HCT116 (cell line): ENCODE measurements at regions not wholly inside any gene's neighbourhood (a gene's known extent, or its start where the extent isn't known, plus 50 kb on each side); places are given as distances from the start of the nearest gene placed in this dataset.

Experiments
- ATAC-seq: fragments of 200-7000 bp; cut with Tn5 transposase; 2 replicates; pipeline ENCODE4 v1.9.1; 2020; ENCODE audit warnings: mild to moderate bottlenecking, moderate library complexity
- BruUV-seq: library from RNA; stranded (reverse); fragments of 400-500 nt; replicated peaks from 2 replicates; lab custom pipeline; 2021; lab: Mats Ljungman, UMichigan
- CTCF ChIA-PET: fragments of 300-600 bp; sonication (Branson Sonifier 250); formaldehyde crosslinking; loops from one replicate; lab custom pipeline; 2021; ENCODE audit warnings: antibody characterized with exemption; lab: Charles Lee
- POLR2A ChIA-PET: fragments of 300-600, 350-600 bp; sonication (Branson Sonifier 250); formaldehyde crosslinking; loops from one replicate; lab custom pipeline; 2021; ENCODE audit warnings: antibody characterized with exemption; lab: Charles Lee
- RAD21 ChIA-PET, 2 experiments: fragments of 300-600 bp; sonication (Branson Sonifier 250); formaldehyde crosslinking; loops; one replicate each; lab custom pipeline; 2023; ENCODE audit warnings: low total read pairs in 2 of 2; ENCODE audit not compliant: uncharacterized antibody in 2 of 2, unreplicated experiment in 2 of 2, low non-redundant PET in 1 of 2; lab: Charles Lee
- DNase-seq: peaks from one replicate; pipeline ENCODE4 v3.0.0-alpha.2; 2010; ENCODE audit warnings: low read depth, low spot score
- H2AFZ ChIP-seq: fragments of 200-600 bp; shearing (Covaris generic), sonication (generic); 2 replicates; pipeline ENCODE4 v1.6.1; 2017; ENCODE audit warnings: low read depth, mixed run types, mixed read lengths, antibody characterized with exemption, low read length; ENCODE audit not compliant: poor library complexity, severe bottlenecking
- H3K27ac ChIP-seq: 2 replicates; pipeline ENCODE4 v1.5.1; 2012; ENCODE audit warnings: low read depth, low read length
- H3K27me3 ChIP-seq: fragments of 200-600 bp; sonication (generic); 2 replicates; pipeline ENCODE4 v1.6.1; 2016; ENCODE audit warnings: mixed run types, low read length, mixed read lengths; ENCODE audit not compliant: insufficient read depth
- H3K36me3 ChIP-seq, 2 experiments: fragments of 200-500 bp in 1 of 2; fragments of 200-600 bp in 1 of 2; sonication (Bioruptor generic) in 1 of 2; sonication (generic) in 1 of 2; 2 replicates each; pipeline versions ENCODE4 v1.5.1 to v1.6.1; 2014 to 2016; ENCODE audit warnings: low read length in 2 of 2, inconsistent platforms in 1 of 2, mixed read lengths in 1 of 2, mixed run types in 1 of 2; ENCODE audit not compliant: insufficient read depth in 2 of 2, control insufficient read depth in 1 of 2
- H3K4me1 ChIP-seq, 2 experiments: fragments of 200-600 bp in 1 of 2; sonication (generic) in 1 of 2; 2 replicates each; pipeline versions ENCODE4 v1.5.1 to v1.6.1; 2012 to 2017; ENCODE audit warnings: low read length in 2 of 2, inconsistent platforms in 1 of 2, mild to moderate bottlenecking in 1 of 2, mixed read lengths in 1 of 2, mixed run types in 1 of 2, moderate library complexity in 1 of 2; ENCODE audit not compliant: insufficient read depth in 2 of 2, control insufficient read depth in 1 of 2
- H3K4me2 ChIP-seq: fragments of 200-600 bp; sonication (generic); 2 replicates; pipeline ENCODE4 v1.6.1; 2017; ENCODE audit warnings: mixed run types, low read length, mixed read lengths
- H3K4me3 ChIP-seq, 2 experiments: fragments of 200-600 bp in 1 of 2; sonication (generic) in 1 of 2; replicated peaks in 1 of 2; 2 replicates each; pipeline ENCODE4 v1.5.1; 2011 to 2016; ENCODE audit warnings: low read length in 2 of 2, control low read depth in 1 of 2, low read depth in 1 of 2, mild to moderate bottlenecking in 1 of 2, mixed read lengths in 1 of 2, mixed run types in 1 of 2
- H3K79me2 ChIP-seq: fragments of 200-600 bp; sonication (generic); 2 replicates; pipeline ENCODE4 v1.6.1; 2017; ENCODE audit warnings: mild to moderate bottlenecking, mixed run types, low read length, moderate library complexity, mixed read lengths; ENCODE audit not compliant: insufficient read depth
- H3K9ac ChIP-seq: fragments of 200-600 bp; sonication (generic); 2 replicates; pipeline ENCODE4 v1.6.1; 2016; ENCODE audit warnings: low read length, mixed read lengths
- H3K9me2 ChIP-seq: fragments of 200-600 bp; sonication (generic), shearing (Covaris generic); 2 replicates; pipeline ENCODE4 v1.6.1; 2017; ENCODE audit warnings: mixed run types, mild to moderate bottlenecking, moderate library complexity; ENCODE audit not compliant: insufficient read depth
- H3K9me3 ChIP-seq, 2 experiments: fragments of 200-500 bp in 1 of 2; fragments of 200-600 bp in 1 of 2; sonication (Bioruptor generic) in 1 of 2; sonication (generic) in 1 of 2; 2 replicates each; pipeline ENCODE4 v1.6.1; 2014 to 2017; ENCODE audit warnings: low read length in 2 of 2, mixed read lengths in 2 of 2, inconsistent platforms in 1 of 2, low read depth in 1 of 2, mild to moderate bottlenecking in 1 of 2, mixed run types in 1 of 2, moderate library complexity in 1 of 2; ENCODE audit not compliant: control insufficient read depth in 1 of 2, insufficient read depth in 1 of 2
- H4K20me1 ChIP-seq: fragments of 200-600 bp; sonication (generic), shearing (Covaris generic); 2 replicates; pipeline ENCODE4 v1.6.1; 2017; ENCODE audit warnings: mixed run types, mild to moderate bottlenecking, moderate library complexity; ENCODE audit not compliant: insufficient read depth
- ATF3 ChIP-seq: IDR thresholded peaks from 2 replicates; pipeline ENCODE4 v1.6.1; 2012
- CBX3 ChIP-seq: IDR thresholded peaks from 2 replicates; pipeline ENCODE4 v1.6.1; 2012; ENCODE audit warnings: low read depth
- CEBPB ChIP-seq: IDR thresholded peaks from 2 replicates; pipeline ENCODE4 v1.6.1; 2012; ENCODE audit warnings: low read depth
- CTCF ChIP-seq, 3 experiments: fragments of 200-600 bp in 1 of 3; sonication (generic) in 1 of 3; IDR thresholded peaks in 2 of 3; conservative IDR thresholded peaks in 1 of 3; 2 replicates each; pipeline ENCODE4 v1.5.1; 2012 to 2017; ENCODE audit warnings: low read depth in 2 of 3, low read length in 2 of 3, antibody characterized with exemption in 1 of 3, borderline replicate concordance in 1 of 3, control low read depth in 1 of 3, mild to moderate bottlenecking in 1 of 3, mixed read lengths in 1 of 3, mixed run types in 1 of 3, moderate library complexity in 1 of 3; ENCODE audit not compliant: insufficient read depth in 1 of 3
- EGR1 ChIP-seq: IDR thresholded peaks from 2 replicates; pipeline ENCODE4 v1.6.1; 2012; ENCODE audit warnings: low read depth
- ELF1 ChIP-seq: IDR thresholded peaks from 2 replicates; pipeline ENCODE4 v1.6.1; 2012; ENCODE audit warnings: low read depth, borderline replicate concordance
- EZH2phosphoT487 ChIP-seq: fragments of 200-600 bp; IDR thresholded peaks from 2 replicates; pipeline ENCODE4 v1.6.1; 2018; ENCODE audit warnings: antibody characterized with exemption, borderline replicate concordance
- JUND ChIP-seq: IDR thresholded peaks from 2 replicates; pipeline ENCODE4 v1.6.1; 2012
- MAX ChIP-seq: IDR thresholded peaks from 2 replicates; pipeline ENCODE4 v1.6.1; 2012
- POLR2A ChIP-seq: IDR thresholded peaks from 2 replicates; pipeline ENCODE4 v1.7.0; 2011; ENCODE audit warnings: borderline replicate concordance; ENCODE audit not compliant: insufficient read depth, insufficient read length; ENCODE audit errors: extremely low read depth
- POLR2AphosphoS5 ChIP-seq: IDR thresholded peaks from 2 replicates; pipeline ENCODE4 v1.6.1; 2011; ENCODE audit warnings: mild to moderate bottlenecking, low read depth, low read length, moderate library complexity
- RAD21 ChIP-seq: IDR thresholded peaks from 2 replicates; pipeline ENCODE4 v1.6.1; 2012; ENCODE audit warnings: low read depth, mild to moderate bottlenecking
- REST ChIP-seq: IDR thresholded peaks from 2 replicates; pipeline ENCODE4 v1.6.1; 2012; ENCODE audit warnings: low read depth
- SIN3A ChIP-seq: IDR thresholded peaks from 2 replicates; pipeline ENCODE4 v1.6.1; 2012; ENCODE audit warnings: low read depth
- SP1 ChIP-seq: IDR thresholded peaks from 2 replicates; pipeline ENCODE4 v1.6.1; 2012; ENCODE audit warnings: low read depth
- TCF7L2 ChIP-seq: IDR thresholded peaks from 2 replicates; pipeline ENCODE4 v1.7.0; 2011; ENCODE audit warnings: borderline replicate concordance, inconsistent platforms; ENCODE audit not compliant: insufficient read depth, insufficient read length; ENCODE audit errors: extremely low read depth
- YY1 ChIP-seq: IDR thresholded peaks from 2 replicates; pipeline ENCODE4 v1.6.1; 2011; ENCODE audit warnings: low read length, low read depth, moderate library complexity, mild to moderate bottlenecking; ENCODE audit not compliant: insufficient replicate concordance; ENCODE audit errors: extremely low read depth
- ZFX ChIP-seq: fragments of 450-650 bp; IDR thresholded peaks from 2 replicates; pipeline ENCODE4 v1.6.1; 2017
- ZNF274 ChIP-seq: fragments of 200-500 bp; sonication (Bioruptor generic); IDR thresholded peaks from 2 replicates; pipeline ENCODE4 v1.6.1; 2014; ENCODE audit warnings: mild to moderate bottlenecking, low read depth, low read length, inconsistent platforms
- intact Hi-C: fragments of 100-400 bp; cut with micrococcal nuclease; formaldehyde crosslinking; loops from 2 replicates; pipeline ENCODE4 v1.10.0; 2022

GRCh38 chr5:85681871-85682270 is 935.9 kb upstream of the COX7C start (continued):
- no peak for TF ChIP-seq REST
- no peak for TF ChIP-seq CEBPB
- no peak for TF ChIP-seq YY1
- no peak for TF ChIP-seq SP1
- no peak for TF ChIP-seq EGR1
- TF ChIP-seq SIN3A, result no peak
- TF ChIP-seq, all 23 proteins: peak for 0

- no peaks in the 10 kb centered on the region for H3K27me3 ChIP-seq
- H3K27ac ChIP-seq, result no peak overlapping the region
- H3K4me2 ChIP-seq, result no peak overlapping the region
- no peaks in the 10 kb centered on the region for H3K9me2 ChIP-seq
- no TSS peak for BruUV-seq
- no peaks in the 10 kb centered on the region for H3K9me3 ChIP-seq
- TF ChIP-seq SP1, result no peak
- no peak for TF ChIP-seq POLR2AphosphoS5
- no peak for TF ChIP-seq SIN3A
- no peak for TF ChIP-seq RAD21
- TF ChIP-seq TCF7L2, result no peak
- no peak for TF ChIP-seq CTCF (IDR thresholded peaks at IDR 0.05 in 2 of 3, conservative IDR thresholded peaks at IDR 0.05 in 1 of 3; ENCODE audit: borderline replicate concordance in 1 of 3, insufficient read depth in 1 of 3, low read depth in 2 of 3, low read length in 2 of 3)
- no peak for TF ChIP-seq ELF1
- TF ChIP-seq CBX3, result no peak
- no peak for TF ChIP-seq ZFX
- TF ChIP-seq JUND, result no peak
- no peak for TF ChIP-seq EZH2phosphoT487
- no peak for TF ChIP-seq ZNF274
- TF ChIP-seq MAX, result no peak
- no peak for TF ChIP-seq POLR2A
- no peak for TF ChIP-seq EGR1
- no peak for TF ChIP-seq ATF3
- H3K9ac ChIP-seq, result no peak overlapping the region
- ChIA-PET CTCF (no interaction called here), RAD21 (no interaction called here), POLR2A (no interaction called here)
- DNase-seq (no peak), ATAC-seq (no peak)
- H3K4me3 ChIP-seq, result no peak overlapping the region
- H2AFZ ChIP-seq, result no peak overlapping the region
- no peaks in the 10 kb centered on the region for H3K79me2 ChIP-seq
- no peaks in the 10 kb centered on the region for H4K20me1 ChIP-seq
- H3K36me3 ChIP-seq, result no peaks in the 10 kb centered on the region
- intact Hi-C loops, result no loop called here
- H3K4me1 ChIP-seq, result no peaks in the 10 kb centered on the region
Measured at GRCh38 chr5:85684351-85684750, 933.4 kb upstream of the COX7C start.
